Midbrain (tissue), 1 donor: ENCODE measurements at regions not wholly inside any gene's neighbourhood (a gene's known extent, or its start where the extent isn't known, plus 50 kb on each side); places are given as distances from the start of the nearest gene placed in this dataset.
"Not testable (repeated sequence)": the region's sequence is repeated elsewhere in the genome, so short reads cannot be mapped to it uniquely, and the experiment has no call there.

Experiments used
- DNase-seq: peaks from one replicate; lab custom pipeline; 2025; lab: John Stamatoyannopoulos, UW

DNA sequence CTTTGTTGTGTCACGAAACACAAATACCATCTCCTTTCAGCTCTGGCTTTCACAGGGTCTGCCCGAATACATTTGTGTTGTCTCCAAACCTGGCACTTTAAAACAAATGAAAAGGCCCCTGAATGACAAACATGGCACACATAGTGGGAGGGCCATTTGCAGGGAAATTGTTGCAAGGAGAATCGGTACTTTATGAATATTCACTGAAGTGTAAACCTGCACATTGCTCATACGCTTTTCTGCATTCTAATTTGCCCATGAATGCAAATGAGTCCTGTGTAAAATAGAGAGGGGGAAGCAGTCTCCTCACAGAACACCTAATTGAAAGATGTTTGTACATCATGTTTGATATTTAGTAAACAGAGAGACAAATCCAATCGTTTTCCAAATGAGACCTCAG, 82.7 kb upstream of the PCDH8 start:
- no peak for DNase-seq

GRCh38 chr13:52929846-52930245, 81.4 kb upstream of the PCDH8 start:
- no peak for DNase-seq

DNA sequence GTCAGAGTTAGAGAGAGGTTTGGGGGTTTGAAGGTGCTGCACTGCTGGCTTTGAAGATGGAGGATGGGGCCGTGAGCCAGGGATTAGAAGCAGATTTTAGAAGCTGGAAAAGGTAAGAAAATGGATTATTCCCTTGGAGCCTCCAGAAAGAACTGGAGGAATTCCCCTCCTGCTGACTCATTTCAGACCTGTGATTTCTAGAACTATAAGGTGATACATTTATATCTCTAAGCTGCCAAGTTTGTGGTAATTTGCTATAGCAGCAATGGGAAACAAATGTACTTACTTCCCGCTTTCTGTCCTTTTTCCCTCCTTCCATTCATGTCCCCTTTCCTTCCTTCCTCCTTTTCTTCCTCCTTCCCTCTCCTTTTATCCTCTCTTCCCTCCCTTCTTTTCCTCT, 78.5 kb upstream of the PCDH8 start:
- no peak for DNase-seq

DNA sequence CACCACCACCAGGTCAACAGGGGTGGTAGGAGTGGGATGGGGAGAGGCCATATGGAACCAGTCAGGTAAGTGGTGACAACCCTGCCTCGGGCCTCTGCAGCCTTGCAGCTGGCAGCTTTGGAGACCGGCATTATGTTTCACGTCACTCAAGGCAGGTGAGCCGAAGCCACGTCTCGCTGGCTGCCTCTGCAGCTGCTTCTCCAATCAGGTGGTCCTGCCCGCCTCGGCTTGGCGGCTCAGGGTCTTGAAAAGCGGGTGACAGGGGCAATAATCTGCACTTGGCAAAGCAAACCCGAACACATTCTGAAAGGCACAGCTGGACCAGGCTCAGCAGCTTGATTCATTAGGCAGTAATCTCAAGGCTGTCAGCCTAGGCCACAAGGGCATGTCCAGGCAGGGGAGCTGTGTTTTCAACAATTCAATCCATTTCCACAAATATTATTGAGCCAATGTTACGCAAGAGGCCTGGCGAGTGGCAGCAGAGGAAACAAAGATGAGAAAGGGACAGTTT, 77.4 kb upstream of the PCDH8 start:
- no peak for DNase-seq

- DNase-seq, result no peak
Observed at GRCh38 chr13:52925251-52925650, 76.8 kb upstream of the PCDH8 start.

DNA sequence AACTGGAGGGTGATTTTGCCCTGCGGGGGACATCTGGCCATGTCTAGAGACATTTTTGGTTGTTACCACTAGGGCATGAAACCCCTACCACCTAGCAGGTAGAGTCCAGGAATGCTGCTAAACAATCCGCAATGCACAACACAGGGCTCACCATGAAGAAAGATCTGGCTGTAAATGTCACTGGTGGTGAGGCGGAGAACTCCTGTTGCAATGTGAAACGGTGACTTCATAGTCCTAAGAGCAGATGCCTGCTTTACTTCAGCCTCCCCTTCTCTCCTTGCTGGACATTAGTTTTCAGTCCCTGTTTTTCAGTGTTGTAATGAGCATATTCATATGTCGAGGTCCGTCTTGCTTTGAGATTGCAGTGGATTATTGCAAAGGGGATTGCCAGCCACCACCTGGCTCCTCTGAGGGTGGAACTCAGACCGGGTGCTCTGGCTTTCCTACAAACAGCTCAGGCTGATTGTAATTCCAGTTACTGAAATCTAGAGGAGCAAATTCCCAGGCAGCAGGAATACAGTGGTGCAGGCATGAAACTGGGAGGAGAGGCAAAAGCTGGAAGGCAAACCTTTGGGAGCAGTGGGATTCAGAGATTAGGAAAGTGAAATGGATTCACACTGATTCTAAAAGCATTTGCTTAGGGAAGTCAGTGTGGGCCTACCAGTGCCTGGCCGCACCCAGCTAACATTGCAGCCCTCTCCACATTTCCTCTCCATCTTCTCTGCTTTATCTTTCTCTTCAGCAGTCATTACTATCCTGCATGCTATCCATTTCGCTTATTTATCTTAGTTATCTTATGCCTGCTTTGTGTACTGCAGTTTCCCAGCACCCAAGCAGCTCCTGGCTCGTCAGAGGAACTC, 76.1 kb upstream of the PCDH8 start:
- DNase-seq, result no peak

GRCh38 chr13:52922961-52923360, 74.5 kb upstream of the PCDH8 start:
- no peak for DNase-seq

DNA sequence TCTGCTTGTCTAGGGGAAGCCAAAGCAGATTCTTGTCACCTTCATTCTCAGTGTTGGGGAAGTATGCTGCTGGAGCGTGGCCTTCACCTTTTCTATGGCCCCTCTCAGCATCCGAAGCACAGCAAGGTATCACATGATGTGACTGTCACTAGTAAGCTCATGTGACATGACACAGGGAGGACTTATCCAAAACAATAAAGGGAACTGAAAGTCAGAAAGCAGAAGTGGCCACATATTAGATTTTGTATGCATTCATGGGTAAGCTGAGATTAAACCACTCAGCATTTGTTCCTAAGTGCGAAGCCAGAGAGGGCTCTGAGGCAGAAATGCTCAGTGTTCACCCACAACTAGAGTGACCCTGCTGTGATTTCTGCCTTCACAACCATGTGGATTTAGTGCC, 72.8 kb upstream of the PCDH8 start:
- no peak for DNase-seq

- DNase-seq, result no peak
Observed at GRCh38 chr13:52916486-52916990, 68.1 kb upstream of the PCDH8 start.

DNA sequence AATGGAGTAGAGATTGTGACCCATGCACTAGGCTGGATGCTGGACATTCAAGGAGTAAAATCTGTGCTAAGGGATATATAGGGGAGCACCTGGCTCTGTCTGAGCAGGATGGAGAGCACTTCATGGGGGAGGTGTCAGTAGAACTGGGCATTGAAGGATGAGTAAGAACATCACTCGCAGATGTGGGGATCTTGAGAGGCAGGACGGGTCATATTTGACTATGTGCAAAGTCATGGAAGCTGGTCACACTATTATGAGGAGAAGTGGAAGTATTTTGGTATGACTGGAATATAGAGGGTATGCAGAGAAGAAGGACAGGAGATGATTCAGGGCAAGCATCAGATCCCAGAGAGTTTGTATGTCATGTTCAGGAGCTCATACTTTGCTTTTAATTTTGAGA, 62.9 kb upstream of the PCDH8 start:
- no peak for DNase-seq

GRCh38 chr13:52910318-52910717, 61.9 kb upstream of the PCDH8 start:
- DNase-seq, result not testable (repeated sequence)

DNA sequence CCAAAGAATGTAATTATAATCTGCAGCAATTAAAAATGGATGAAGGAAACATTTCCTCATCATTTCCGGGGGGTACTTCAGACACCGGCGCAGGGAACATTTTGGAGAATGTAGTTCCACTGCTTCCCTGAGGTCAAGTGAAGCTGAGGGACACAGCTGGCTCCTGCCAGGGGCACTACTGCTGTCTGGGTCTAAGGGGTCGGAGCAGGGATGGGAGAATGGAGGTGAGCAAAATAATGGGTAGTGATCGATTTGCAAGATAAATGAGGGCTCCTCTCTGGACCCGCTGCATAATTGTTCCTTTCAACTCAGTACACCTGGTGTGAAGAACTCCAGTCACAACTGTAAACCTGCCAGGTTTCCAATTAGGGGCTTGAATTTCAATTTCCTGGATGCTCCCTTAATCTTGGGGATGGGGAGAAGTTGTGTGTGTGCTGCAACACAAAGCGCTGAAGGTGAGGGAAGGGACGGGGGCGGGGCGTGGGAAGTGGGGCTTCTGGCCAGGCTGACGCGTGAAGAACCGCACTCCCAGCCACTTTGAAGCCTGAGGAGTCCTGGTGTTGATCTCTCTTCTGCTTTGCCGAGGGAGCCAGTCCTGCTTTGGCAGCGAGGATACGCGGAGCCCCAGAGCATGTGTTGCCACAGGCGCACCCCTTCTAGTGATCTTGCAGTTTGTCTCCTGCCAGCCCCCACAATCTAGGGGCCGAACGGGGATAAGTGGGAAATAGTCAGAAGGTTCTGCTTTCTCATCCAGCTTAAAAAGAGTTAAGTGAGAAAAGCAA, 57.9 kb upstream of the PCDH8 start:
- DNase-seq, result no peak

DNA sequence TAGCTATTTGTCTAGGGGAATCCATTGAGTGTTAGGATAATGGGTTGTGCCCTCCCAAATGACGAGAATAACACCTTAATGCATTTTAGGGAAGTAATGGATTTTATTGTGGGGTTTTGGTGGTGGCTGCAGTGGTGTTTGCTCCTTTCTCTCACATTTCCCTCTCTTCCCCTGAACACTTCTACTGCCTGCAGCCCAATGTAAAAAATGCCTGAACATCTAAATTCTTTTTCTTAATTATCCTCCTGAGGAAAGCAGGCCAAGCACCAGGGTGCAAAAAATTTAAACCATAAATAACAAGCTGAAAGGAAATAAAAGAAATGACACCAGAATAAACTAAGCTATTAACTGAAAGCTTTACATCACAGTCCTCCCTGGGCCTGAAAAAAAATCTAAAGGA, 57.3 kb upstream of the PCDH8 start:
- no peak for DNase-seq

GRCh38 chr13:52903320-52903719, 54.9 kb upstream of the PCDH8 start:
- DNase-seq, result no peak

GRCh38 chr13:52899206-52899605, 50.8 kb upstream of the PCDH8 start:
- DNase-seq, result no peak
